H1 (cell line): ENCODE measurements at regions not wholly inside any gene's neighbourhood (a gene's known extent, or its start where the extent isn't known, plus 50 kb on each side); places are given as distances from the start of the nearest gene placed in this dataset.

Source experiments
- BCL11A ChIP-seq, 2 experiments: IDR thresholded peaks; one replicate each; pipeline ENCODE4 v1.6.1; 2011; ENCODE audit warnings: low read depth in 2 of 2, low read length in 2 of 2, mild to moderate bottlenecking in 2 of 2
- SIN3A ChIP-seq, 2 experiments: IDR thresholded peaks in 1 of 2; conservative IDR thresholded peaks in 1 of 2; 2 replicates each; pipeline ENCODE4 v1.6.1; 2011 to 2012; ENCODE audit warnings: low read length in 2 of 2, improper control_type of control experiment in 1 of 2, low read depth in 1 of 2, mild to moderate bottlenecking in 1 of 2
- TCF12 ChIP-seq: IDR thresholded peaks from 2 replicates; pipeline ENCODE4 v1.6.1; 2011; ENCODE audit warnings: low read depth, mild to moderate bottlenecking, low read length
- YY1 ChIP-seq: IDR thresholded peaks from 2 replicates; pipeline ENCODE4 v1.6.1; 2011; ENCODE audit warnings: low read depth, mild to moderate bottlenecking, low read length

GRCh38 chr5:42043400-42043799, 118.3 kb downstream of the FBXO4 start (continued):
- TF ChIP-seq TCF12 (no peak), YY1 (no peak), BCL11A (IDR thresholded peaks at IDR 0.05; ENCODE audit: low read depth in 2 of 2, low read length in 2 of 2) (no peak), SIN3A (conservative IDR thresholded peaks at IDR 0.05 in 1 of 2, IDR thresholded peaks at IDR 0.05 in 1 of 2; ENCODE audit: low read depth in 1 of 2, low read length in 2 of 2) (no peak)
- TF ChIP-seq, all 59 proteins: peak for 0
